GM21825 (cell line): ENCODE measurements at regions not wholly inside any gene's neighbourhood (a gene's known extent, or its start where the extent isn't known, plus 50 kb on each side); places are given as distances from the start of the nearest gene placed in this dataset.

Experiments used
- ATAC-seq: cut with Tn5 transposase; IDR thresholded peaks from one replicate; pipeline ENCODE4 v1.9.1; 2021; ENCODE audit warnings: mild to moderate bottlenecking, moderate library complexity; ENCODE audit not compliant: unreplicated experiment

- ATAC-seq: no peak
These were observed 323.0 kb downstream of the MTX2 start for GRCh38 chr2:176592216-176592615.

DNA sequence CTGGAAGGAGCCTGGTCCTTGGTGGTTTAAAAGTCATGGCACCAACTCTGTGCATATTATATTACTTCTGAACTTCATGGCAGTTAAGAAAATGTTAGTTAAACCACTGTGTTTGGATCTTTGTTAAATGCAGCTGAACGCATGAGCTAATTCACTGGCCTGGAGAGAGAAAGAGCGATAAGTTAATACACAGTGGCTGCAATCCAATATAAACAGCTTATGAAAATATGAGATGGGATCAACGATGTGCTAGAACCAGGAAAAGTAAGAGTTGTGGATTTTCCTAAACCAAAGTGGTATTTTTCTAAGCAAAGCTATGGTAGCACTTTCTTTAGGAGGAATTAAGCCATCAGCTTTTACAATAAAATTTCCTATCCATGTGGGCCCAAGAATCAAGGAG lies 326.7 kb downstream of the MTX2 start:
- no peak for ATAC-seq

DNA sequence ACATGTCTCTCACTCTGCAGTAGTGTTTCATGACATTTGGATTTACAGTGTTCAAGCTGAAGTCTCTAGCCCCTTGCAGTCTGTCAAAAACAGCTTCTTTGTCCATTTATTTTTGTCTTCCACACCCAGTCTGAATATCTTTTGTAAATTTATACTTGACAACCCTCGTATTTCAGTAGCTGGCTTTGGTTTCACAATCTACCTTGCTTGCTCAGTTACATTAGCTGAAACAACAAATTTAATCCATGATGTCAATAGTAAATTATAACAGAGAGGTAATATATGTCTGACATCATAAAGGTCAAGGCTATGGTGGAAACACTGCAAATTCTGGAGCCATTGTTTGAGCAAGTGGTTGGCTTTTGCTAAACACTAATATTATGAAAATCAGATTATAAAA lies 328.7 kb downstream of the MTX2 start:
- ATAC-seq: no peak

DNA sequence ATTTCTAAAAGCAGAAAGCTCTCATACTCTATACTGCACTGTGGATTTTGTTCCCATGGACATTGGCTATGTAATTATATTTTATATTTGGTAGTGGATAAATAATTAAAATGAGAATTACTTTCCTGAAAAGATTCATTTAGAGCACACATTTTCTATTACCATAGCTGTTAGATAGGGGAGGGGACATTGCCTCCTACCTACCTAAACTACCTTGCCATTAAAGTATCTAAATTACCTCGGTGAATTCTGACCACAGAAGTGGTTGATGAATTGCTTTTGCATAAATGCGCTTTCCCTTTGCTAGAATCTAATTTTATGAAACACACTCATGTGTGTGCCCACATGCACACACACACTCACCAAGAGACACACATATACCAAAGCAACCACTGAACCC lies 329.1 kb downstream of the MTX2 start:
- no peak for ATAC-seq

- no peak for ATAC-seq
These were observed 330.7 kb downstream of the MTX2 start for GRCh38 chr2:176599796-176600485.

DNA sequence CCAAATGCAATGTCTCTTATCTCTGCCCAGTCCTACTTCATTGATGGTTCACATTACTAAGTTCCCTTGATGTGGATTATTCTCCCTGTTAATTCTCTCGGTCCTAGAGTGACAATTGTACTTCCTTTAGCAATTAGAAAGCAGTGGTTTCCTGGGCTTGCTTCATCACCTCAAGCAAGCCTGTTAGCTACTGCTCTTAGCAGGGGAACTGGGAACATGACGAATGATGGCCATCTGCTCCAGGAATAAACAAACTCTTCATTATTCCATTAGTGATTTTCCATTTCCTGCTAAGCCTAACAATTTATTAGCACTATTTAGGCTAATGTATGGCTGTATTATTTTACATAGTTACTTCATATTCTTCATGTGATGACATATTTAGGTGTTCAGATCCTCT lies 331.8 kb downstream of the MTX2 start:
- no peak for ATAC-seq

- ATAC-seq: no peak
These were observed 342.8 kb downstream of the MTX2 start for GRCh38 chr2:176612036-176612435.

GRCh38 chr2:176612736-176613135 lies 343.5 kb downstream of the MTX2 start:
- ATAC-seq: no peak

DNA sequence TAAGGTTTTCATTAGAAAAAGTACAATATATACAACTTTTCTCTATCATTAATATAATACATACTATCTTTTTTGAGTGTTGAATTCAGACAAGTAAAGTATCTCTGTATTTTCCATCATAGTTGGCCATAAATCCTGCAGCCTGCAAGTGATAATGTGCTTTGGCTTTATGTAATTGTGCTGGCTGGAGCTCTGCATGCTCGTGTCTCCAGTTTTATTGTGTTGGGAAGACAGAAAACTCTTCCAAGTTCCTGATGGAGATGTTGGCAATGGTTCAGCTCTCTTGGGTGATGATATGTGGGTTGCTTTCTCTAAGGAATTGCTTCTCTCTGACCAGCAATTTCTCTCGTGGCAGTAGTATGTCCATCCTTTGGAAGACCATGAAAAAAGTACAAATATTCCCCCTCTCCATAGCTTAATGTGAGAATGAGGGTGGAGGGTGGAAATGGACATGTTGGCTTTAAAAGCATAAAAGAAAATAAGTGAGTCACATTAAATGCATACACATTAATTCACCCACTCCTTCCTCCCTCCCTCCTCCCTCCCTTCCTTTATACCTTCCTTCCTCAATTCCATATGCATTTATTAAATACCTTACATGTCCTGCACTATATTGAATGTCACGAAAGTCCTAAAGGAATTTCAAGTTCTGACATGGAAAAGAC lies 344.2 kb downstream of the MTX2 start:
- no peak for ATAC-seq

DNA sequence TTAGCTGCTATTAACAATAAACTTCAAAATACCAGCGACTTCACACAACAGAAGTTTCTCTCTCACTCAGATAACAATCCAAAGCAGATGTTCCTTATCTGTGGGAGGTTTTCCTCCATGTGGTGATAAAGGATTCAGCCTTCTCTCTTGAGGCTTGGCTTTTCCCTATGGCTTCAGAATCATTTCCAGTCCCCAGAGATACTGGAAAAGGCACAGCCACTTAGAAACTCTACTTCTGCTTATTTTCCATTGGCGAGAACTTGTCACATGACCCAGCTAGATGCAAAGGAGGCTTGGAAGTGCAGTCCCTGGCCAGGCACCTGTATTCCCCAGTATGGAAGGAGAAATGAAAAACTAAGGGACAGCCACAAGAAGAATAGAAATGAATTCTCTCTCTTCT lies 344.8 kb downstream of the MTX2 start:
- no peak for ATAC-seq

DNA sequence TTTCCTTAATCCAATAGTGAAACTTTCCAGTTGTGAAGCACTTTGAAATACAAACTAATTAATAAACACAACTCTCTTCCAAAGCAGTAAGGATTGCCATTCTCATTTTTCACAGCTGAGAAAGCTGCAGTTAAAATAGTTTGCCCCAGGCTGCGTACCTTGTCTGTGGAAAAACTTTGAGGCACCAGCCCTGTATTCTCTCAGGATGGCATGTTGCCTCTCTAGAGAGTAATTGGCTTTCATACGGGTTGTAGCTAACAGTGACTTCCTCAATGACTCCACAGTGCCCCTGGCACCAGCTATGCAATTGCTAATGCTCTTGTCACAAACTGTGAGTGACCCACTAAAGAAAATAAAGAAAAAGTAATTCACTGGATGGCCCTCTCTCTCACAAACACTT lies 345.7 kb downstream of the MTX2 start:
- no peak for ATAC-seq

DNA sequence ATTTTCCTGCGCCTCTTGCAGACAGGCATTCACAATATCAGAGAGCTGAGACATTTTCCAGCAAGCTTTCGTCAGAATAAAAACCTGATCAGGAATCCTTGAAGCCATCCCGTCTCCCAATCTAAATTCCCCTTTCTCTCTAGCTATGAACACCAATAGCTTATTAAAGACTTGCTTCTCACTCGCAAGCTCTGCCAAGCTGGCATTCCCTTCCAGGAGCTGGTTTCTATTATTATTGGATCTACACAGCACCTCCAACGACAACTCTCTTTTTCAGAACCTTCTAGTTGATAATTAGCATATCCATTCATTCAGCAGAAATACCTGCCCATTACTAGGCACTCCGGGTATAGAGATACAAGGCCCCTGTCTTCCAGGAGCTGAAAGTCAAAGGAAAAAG lies 350.3 kb downstream of the MTX2 start:
- no peak for ATAC-seq

GRCh38 chr2:176621350-176621749 lies 352.1 kb downstream of the MTX2 start:
- ATAC-seq: no peak

DNA sequence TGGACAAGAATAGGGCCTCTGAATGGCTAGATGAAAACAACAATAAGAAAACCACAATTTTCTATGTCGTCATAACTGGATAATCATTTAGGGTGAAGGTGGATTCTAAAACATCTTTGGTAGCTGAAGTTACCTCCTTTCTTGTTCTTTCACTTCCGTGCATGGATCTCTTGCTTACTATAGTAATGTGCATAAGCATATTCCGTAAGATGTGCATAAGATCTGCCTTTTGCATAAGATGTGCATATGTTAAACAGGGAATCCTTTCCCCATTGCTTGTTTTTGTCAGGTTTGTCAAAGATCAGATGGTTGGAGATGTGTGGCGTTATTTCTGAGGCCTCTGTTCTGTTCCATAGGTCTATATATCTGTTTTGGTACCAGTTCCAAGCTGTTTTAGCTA lies 353.6 kb downstream of the MTX2 start:
- no peak for ATAC-seq

DNA sequence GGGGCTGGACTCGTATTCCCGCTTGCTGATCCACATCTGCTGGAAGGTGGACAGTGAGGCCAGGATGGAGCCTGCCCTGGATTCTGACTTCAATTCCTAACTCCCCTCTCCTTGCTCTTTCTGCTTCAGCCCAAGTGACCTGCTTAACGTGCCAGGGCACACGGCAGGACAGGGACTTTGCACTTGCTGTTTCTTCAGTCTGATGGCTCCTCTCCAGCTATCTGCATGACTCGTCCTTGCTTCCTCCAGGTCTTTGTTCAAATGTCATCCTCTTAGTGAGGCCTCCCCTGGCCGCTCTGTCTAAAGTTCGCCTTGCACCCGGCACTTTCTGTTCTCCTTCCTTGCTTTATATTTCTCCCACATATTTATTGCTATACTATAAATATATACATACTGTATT lies 357.6 kb downstream of the MTX2 start:
- ATAC-seq: no peak

DNA sequence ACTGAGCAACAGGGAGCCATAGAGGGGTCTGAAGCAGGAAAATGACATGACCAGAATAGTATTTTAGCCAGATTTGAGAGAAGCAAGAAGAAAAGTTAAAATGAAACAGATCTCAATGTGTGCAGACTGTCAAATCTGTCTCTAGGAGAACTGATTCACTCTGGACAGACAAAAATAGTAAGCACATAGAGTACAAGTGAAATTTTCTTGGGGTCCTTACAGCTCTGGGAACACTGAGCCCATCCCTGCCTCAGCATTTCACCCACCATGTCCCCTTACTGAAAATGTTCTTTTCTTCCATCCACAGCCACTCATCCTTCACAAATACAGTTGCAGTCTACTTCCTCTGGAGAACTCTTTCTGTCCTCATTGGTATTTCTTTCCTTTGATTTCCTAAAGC lies 359.2 kb downstream of the MTX2 start:
- no peak for ATAC-seq

- ATAC-seq: no peak
These were observed 364.5 kb downstream of the MTX2 start for GRCh38 chr2:176633754-176634153.

- ATAC-seq: no peak
These were observed 367.2 kb downstream of the MTX2 start for GRCh38 chr2:176636401-176636800.

DNA sequence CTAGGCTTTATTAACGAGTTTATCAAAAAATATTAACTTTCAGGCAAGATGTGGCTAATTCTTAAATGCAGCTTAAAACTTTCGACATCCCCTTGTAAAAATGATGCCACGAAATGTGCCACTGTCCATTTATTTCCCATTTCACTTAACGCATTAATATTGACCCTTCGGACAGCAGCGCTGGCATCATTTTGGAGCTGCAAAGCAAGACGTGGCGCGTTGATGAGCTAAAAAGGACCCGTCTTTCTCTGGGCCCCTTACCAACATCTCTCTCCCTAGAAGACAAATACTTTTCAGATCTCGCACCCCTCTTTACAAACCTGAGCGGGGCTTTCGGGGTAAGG lies 367.9 kb downstream of the MTX2 start:
- no peak for ATAC-seq

DNA sequence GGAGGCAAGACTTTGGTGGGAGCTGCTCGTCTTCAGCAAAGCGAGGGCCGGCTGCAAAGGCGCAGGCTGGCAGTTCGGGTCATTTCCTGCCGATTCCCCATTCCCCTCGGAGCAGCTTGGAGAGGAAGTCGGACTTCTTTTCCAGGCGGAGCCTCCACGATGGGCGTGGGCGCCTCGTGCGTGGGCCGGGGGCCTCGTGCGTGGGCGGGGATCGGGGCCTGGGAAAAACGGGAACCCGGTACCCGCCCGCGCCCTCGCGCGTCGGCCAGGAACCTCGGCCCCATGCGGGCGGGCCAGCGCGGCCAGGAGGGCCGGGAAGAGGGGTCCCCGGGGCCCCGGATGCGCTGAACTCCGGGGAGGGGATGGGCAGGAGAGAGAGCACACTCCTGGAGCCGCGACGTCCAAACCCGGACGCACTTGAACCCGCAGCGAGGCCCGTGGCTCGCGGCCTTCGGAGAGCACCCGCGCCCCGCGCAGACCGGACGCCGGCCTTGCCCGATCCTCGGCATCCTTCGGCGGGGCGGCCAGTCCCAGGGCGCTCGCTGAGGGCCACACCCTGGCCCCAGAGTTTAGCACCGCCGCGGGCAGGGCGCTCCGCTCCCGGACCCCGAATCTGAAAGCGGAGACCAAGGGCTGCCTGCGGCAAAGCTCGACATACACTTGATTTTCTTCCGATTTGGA lies 368.4 kb downstream of the MTX2 start:
- ATAC-seq: no peak

DNA sequence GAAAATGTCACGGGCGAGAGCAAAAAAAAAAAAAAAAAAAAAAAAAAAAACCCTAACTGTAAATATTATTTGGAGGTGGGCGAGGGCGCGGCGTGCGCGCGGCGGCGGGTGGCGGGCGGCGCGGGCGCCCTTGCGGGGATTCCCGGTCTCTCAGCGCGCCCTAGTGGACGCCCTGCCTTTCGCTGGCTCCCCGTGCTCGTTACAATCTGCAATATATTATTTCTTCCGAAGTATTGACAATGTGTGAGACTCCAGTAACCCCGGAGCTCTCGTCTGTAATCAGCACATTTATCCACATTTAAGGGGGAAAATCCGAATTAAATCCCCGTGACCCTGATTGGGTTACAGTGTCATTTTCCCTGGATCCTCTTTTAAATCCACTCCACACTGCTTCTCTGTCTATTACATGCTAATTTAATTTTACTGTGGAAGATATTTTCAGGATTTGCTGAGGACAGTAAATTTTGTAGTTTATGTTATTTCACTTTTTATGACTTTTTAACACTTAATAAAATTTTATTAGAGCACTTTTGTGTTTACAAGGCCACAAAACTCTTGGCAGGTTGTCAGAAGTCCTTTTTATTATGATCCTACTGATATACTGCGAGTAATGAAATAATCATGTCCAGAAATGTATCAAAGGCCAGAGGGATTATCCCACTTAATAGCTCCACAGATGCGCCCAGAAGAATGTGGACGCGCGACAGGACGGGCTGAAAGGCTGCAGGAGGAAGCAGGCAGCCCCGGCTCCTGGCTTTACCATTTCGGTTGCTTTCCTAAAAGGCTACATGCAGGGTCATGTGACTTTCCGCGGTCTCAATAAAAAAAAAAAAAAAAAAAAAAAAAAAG lies 369.1 kb downstream of the MTX2 start:
- ATAC-seq: no peak

DNA sequence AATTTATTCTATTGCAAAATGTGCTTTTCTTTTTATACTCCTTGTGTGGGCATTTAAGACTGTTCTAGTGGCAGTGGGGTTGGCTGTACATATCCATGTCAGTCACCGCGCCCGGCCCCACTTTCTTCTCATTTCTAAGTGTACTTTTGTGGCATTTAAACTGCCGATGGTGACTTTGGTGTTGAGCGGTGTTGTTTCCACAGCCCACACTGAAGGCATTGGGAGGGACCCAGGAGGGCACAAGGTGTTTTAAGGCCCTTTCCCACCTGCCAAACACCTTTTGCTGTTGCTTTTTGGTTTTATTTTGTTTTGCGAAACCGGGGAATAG lies 369.7 kb downstream of the MTX2 start:
- ATAC-seq: no peak
